ENCODE measurements at regions not wholly inside any gene's neighbourhood (a gene's known extent, or its start where the extent isn't known, plus 50 kb on each side); places are given as distances from the start of the nearest gene placed in this dataset.
A peak's percentile ranks its signal among the peaks of the same experiment; 100 is the strongest.

DNA sequence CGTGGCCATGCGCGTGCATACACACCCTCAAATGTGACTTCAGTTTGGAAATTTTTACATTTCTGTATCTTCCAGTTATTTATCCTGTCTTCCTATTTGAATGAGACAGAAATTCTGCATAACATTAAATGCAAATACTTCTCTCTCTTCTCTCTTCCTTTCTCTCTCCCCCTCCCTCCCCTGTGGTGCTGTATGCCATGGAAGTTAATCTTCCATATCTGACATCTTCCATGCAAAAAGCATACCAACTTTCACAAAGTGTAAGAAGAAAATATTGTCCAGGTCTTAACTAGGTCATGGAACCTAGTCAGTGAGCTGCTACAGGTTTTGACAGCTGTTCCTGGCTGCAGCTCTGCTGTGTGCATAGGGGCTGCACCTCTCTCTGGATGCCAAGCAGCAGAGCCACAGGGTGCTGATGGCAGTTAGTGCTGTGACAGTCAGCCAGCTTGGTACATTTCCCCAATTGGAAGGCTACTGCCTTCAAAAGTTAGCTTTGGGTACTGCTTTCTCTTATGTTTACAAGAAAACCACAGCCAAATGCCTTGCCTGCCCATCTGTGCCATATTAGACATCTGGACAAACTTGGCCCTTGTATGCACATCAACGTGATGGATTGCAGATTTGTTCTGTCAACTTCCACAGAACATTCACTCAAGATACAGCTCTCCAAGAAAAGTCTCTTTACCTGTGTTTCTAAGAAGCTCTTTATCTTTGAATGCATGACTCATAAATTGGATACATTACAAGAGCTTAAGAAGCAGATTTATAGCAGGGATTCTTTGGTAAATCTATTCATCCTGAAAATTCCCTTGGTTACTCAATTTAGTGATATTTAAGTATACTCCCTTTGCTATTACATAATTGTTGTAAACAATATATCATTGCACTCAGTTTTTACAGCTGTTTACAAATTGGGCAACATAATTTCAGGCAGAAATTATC is 623.8 kb downstream of the EPHA5 start:
- no peak overlapping the region for H3K4me3 ChIP-seq (ENCODE audit: low read depth, low read length)
- in situ Hi-C loops (cut with HindIII; ENCODE audit: low sequenced_read_pairs): no loop called here
- TF ChIP-seq, protein P1, sequence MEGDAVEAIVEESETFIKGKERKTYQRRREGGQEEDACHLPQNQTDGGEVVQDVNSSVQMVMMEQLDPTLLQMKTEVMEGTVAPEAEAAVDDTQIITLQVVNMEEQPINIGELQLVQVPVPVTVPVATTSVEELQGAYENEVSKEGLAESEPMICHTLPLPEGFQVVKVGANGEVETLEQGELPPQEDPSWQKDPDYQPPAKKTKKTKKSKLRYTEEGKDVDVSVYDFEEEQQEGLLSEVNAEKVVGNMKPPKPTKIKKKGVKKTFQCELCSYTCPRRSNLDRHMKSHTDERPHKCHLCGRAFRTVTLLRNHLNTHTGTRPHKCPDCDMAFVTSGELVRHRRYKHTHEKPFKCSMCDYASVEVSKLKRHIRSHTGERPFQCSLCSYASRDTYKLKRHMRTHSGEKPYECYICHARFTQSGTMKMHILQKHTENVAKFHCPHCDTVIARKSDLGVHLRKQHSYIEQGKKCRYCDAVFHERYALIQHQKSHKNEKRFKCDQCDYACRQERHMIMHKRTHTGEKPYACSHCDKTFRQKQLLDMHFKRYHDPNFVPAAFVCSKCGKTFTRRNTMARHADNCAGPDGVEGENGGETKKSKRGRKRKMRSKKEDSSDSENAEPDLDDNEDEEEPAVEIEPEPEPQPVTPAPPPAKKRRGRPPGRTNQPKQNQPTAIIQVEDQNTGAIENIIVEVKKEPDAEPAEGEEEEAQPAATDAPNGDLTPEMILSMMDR (IDR thresholded peaks at IDR 0.05; ENCODE audit: low read depth, low read length): no peak
- DNase-seq (ENCODE audit: low read depth, low spot score): peak; percentile 75

DNA sequence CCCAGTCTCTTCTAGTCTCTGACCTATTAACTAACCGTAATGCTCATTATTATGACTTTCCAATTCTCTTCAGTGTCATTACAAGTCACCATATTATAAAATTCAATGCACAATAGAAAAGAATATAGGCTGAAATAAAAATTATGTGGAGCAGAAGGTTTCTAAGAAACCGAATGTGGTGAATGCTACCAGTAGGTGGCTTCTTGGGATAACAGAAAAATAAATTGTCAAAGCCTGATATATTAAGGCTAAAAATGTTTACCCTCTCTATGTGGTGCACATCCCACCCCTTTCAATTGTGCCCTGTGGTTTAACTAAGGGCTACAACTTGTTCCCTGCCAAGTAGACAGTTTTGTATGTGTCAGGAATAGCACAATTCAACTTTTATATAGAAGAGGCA is 624.6 kb upstream of the TECRL start:
- H3K4me3 ChIP-seq (ENCODE audit: low read depth, low read length): no peak overlapping the region
- in situ Hi-C loops (cut with HindIII; ENCODE audit: low sequenced_read_pairs): no loop called here
- TF ChIP-seq, protein P1 (IDR thresholded peaks at IDR 0.05; ENCODE audit: low read depth, low read length): peak; percentile 48
- DNase-seq (ENCODE audit: low read depth, low spot score): peak; percentile 20

DNA sequence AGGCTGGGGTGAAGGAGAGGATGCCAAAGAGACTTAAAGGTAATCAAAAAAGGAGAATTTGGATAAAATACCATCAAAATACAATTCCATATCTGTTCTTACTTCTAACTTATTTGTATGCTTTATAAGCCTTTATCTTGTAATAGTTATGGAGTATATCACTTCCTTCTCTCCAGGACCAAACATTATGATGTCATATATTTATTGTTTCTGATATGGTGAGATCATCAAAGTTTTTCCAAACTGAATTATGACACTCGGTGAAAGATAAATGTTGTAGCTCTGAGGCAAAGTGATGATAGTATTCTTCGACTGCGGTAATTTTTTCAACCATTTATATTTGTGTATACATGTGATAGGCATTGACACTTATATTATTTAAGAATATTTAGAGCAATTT is 619.3 kb upstream of the TECRL start:
- TF ChIP-seq, protein P1 (IDR thresholded peaks at IDR 0.05; ENCODE audit: low read depth, low read length): no peak
- no peak for DNase-seq (ENCODE audit: low read depth, low spot score)
- H3K4me3 ChIP-seq (ENCODE audit: low read depth, low read length): no peak overlapping the region
- in situ Hi-C loops (cut with HindIII; ENCODE audit: low sequenced_read_pairs): no loop called here

DNA sequence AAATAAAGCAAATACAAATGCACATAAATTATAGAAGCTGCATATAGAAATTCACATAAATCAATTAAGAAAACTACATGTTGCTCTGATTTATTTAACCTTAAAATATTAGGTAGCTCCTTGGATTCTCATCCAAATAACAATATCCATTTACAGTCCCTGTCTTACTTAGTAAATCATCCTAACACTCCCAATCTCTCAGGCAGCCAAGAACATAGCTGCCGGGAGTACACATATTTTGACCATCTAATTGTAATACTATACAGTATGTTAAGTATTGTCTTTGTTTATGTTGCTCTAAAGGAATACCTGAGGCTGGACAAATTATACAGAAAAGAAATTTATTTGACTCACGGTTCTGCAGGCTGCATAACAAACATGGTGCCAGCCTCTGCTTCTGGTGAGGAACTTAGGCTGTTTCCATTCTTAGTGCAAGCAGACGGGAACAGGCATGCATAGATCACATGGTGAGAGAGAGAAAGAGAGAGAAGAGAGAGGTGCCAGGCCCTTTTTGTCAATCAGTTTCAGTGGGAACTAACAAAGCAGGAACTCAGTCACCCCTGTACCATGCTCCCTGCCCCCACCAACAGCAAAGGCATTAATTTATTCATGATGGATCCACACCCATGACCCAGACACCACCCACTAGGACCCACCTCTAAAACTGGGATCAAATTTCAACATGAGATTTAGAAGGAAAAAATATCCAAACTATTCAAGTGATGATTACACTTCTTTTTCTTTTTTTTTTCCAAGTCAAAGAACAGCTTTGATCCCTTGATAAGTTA is 614.8 kb upstream of the TECRL start:
- in situ Hi-C loops (cut with HindIII; ENCODE audit: low sequenced_read_pairs): no loop called here
- DNase-seq (ENCODE audit: low read depth, low spot score): no peak
- H3K4me3 ChIP-seq (ENCODE audit: low read depth, low read length): no peak overlapping the region
- TF ChIP-seq, protein P1 (IDR thresholded peaks at IDR 0.05; ENCODE audit: low read depth, low read length): no peak

DNA sequence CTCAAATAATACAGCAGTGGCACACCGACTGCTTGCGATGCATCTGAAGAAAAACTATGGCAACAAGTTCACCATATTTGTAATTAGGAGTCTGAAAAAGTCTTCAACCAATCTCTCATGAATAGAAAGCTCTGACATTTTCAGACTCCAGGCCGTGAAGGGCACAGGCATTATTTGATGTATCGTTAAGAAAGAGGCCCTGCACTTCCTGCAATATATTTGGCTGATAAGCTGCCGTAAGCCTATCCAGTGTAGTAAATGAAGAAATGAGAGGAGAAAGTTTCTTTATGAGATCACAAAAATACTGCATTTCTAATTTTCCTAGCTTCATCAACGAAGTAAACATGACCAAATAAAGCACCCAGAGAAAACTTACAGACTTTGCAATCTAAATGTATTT is 613.8 kb upstream of the TECRL start:
- no peak overlapping the region for H3K4me3 ChIP-seq (ENCODE audit: low read depth, low read length)
- in situ Hi-C loops (cut with HindIII; ENCODE audit: low sequenced_read_pairs): no loop called here
- no peak for DNase-seq (ENCODE audit: low read depth, low spot score)
- TF ChIP-seq, protein P1 (IDR thresholded peaks at IDR 0.05; ENCODE audit: low read depth, low read length): no peak

DNA sequence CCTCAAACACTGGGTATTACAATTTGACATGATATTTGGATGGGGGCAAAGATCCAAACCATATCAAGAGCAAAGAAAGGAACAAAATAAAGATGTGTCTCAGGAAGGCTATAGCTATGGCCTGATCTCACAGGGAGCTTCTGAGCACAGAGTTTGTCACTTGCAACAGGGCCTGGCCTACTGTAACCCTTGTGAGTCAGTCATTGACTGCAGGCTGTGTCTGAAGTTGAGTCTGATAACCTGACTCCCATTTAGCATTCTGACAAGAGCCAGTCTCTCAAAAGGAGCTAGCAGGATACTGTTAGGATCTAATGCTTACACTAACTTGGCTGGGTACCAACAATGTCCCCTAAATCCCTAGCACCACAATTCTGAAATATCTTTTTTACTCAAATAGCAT is 612.5 kb upstream of the TECRL start:
- H3K4me3 ChIP-seq (ENCODE audit: low read depth, low read length): no peak overlapping the region
- in situ Hi-C loops (cut with HindIII; ENCODE audit: low sequenced_read_pairs): no loop called here
- TF ChIP-seq, protein P1 (IDR thresholded peaks at IDR 0.05; ENCODE audit: low read depth, low read length): no peak
- no peak for DNase-seq (ENCODE audit: low read depth, low spot score)
